Left hindlimb (tissue), 1 donor: ENCODE measurements at regions not wholly inside any gene's neighbourhood (a gene's known extent, or its start where the extent isn't known, plus 50 kb on each side); places are given as distances from the start of the nearest gene placed in this dataset.

Experiments
- DNase-seq: peaks from one replicate; pipeline ENCODE4 v3.0.0-alpha.2; 2018

- no peak for DNase-seq
Measured at GRCh38 chr22:48942698-48943566, 884.7 kb downstream of the BRD1 start.

- no peak for DNase-seq
Measured at GRCh38 chr22:48941903-48942575, 885.6 kb downstream of the BRD1 start.

GRCh38 chr22:48941033-48941902 lies 886.4 kb downstream of the BRD1 start:
- no peak for DNase-seq

GRCh38 chr22:48940266-48941032 lies 887.2 kb downstream of the BRD1 start:
- DNase-seq, result no peak

- no peak for DNase-seq
Measured at GRCh38 chr22:48939441-48940265, 888.0 kb downstream of the BRD1 start.

GRCh38 chr22:48938741-48939140 lies 888.9 kb downstream of the BRD1 start:
- no peak for DNase-seq

GRCh38 chr22:48937032-48937639 lies 890.5 kb downstream of the BRD1 start:
- DNase-seq, result no peak

- DNase-seq, result no peak
Measured at GRCh38 chr22:48936391-48936790, 891.3 kb downstream of the BRD1 start.

GRCh38 chr22:48934446-48934845 lies 893.2 kb downstream of the BRD1 start:
- DNase-seq, result no peak

- no peak for DNase-seq
Measured at GRCh38 chr22:48931452-48931851, 896.2 kb downstream of the BRD1 start.

- DNase-seq, result no peak
Measured at GRCh38 chr22:48929276-48929790, 898.3 kb downstream of the BRD1 start.

- no peak for DNase-seq
Measured at GRCh38 chr22:48927591-48927990, 900.1 kb downstream of the BRD1 start.

- DNase-seq, result no peak
Measured at GRCh38 chr22:48926643-48927042, 901.0 kb downstream of the BRD1 start.

GRCh38 chr22:48926136-48926535 lies 901.5 kb downstream of the BRD1 start:
- DNase-seq, result no peak

- DNase-seq, result no peak
Measured at GRCh38 chr22:48925450-48925849, 902.2 kb downstream of the BRD1 start.

- no peak for DNase-seq
Measured at GRCh38 chr22:48923996-48924395, 903.7 kb downstream of the BRD1 start.

- no peak for DNase-seq
Measured at GRCh38 chr22:48923165-48923865, 904.4 kb downstream of the BRD1 start.

- no peak for DNase-seq
Measured at GRCh38 chr22:48921411-48921903, 906.2 kb downstream of the BRD1 start.

- no peak for DNase-seq
Measured at GRCh38 chr22:48920776-48921241, 906.9 kb downstream of the BRD1 start.
